ENCODE measurements at regions not wholly inside any gene's neighbourhood (a gene's known extent, or its start where the extent isn't known, plus 50 kb on each side); places are given as distances from the start of the nearest gene placed in this dataset.

DNA sequence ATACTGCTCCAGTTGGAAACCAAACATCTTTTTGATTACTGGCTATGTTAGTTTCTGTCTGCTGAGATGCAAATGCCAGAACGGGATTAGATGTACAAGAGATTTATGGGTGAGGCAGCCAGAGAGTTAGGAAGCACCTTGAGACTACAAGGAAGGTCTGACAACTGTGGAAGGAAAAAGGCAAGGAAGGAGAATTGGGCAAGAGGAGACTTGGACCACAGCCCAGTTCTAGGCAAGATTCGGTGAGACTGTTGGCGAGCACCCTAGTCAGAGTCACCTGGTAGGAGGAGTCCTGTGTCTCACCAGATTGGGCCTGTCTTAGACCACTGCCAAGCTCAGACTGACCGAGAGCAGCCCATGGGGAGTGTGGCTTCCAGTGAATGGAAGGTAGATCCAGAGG is 91.8 kb upstream of the F13A1 start:
- Histone ChIP-seq H3K9me3 (no peaks in the 10 kb centered on the region), H3K27me3 (no peaks in the 10 kb centered on the region), H3K4me3 (no peak overlapping the region), H3K27ac (no peak overlapping the region), H3K36me3 (no peaks in the 10 kb centered on the region), H3K4me1 (peaks cover 0 to 5% of the 10 kb centered on the region in 2 donors)
- intact Hi-C loops (cut with DNase I) = no loop called here
- TF ChIP-seq, protein P1, sequence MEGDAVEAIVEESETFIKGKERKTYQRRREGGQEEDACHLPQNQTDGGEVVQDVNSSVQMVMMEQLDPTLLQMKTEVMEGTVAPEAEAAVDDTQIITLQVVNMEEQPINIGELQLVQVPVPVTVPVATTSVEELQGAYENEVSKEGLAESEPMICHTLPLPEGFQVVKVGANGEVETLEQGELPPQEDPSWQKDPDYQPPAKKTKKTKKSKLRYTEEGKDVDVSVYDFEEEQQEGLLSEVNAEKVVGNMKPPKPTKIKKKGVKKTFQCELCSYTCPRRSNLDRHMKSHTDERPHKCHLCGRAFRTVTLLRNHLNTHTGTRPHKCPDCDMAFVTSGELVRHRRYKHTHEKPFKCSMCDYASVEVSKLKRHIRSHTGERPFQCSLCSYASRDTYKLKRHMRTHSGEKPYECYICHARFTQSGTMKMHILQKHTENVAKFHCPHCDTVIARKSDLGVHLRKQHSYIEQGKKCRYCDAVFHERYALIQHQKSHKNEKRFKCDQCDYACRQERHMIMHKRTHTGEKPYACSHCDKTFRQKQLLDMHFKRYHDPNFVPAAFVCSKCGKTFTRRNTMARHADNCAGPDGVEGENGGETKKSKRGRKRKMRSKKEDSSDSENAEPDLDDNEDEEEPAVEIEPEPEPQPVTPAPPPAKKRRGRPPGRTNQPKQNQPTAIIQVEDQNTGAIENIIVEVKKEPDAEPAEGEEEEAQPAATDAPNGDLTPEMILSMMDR (IDR thresholded peaks at IDR 0.05) = no peak
- ATAC-seq (no peak), DNase-seq (no peak)

DNA sequence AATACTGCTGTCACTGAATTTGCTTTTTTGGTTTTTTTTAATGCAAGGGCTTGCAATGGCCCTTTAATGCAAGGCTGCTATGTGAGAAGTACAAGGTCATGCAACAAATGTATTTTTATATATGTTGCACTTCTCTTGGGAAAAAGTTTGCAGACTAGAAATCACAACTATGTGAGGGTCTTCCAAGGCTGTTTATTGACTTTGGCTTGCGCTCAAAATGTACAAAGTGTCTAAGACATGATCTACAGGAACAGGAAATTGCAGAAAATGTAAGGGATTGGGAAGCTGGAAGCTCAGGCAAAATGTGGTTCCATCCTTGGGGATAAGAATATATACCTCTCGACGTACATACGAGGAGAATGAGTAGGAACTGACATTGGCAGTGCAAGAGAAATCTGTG is 92.2 kb upstream of the F13A1 start:
- H3K9me3 ChIP-seq = no peaks in the 10 kb centered on the region
- no peak overlapping the region for H3K4me3 ChIP-seq
- ATAC-seq (no peak), DNase-seq (no peak)
- H3K4me1 ChIP-seq = peaks cover 0 to 5% of the 10 kb centered on the region in 2 donors
- TF ChIP-seq, protein P1 (IDR thresholded peaks at IDR 0.05) = no peak
- no peaks in the 10 kb centered on the region for H3K27me3 ChIP-seq
- intact Hi-C loops (cut with DNase I) = no loop called here
- no peaks in the 10 kb centered on the region for H3K36me3 ChIP-seq
- H3K27ac ChIP-seq = no peak overlapping the region

DNA sequence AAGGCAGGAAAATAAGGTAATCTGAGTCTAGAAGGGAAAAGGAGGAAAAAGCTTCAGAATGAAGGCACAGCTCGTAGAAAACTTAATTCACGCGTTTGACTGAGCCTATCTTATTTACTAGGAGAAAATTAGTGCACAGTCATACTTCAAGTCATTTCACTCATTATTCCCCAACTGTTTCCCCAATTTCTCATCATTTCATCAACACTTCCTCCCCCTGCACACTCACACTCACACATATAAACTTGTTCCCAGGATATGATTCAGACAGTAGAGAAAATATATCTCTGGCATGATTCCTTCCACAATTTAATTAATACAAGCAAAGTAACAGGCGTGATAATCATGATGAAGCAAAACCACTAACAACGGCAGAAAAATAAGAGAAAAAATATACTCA is 94.5 kb upstream of the F13A1 start:
- no peaks in the 10 kb centered on the region for H3K27me3 ChIP-seq
- peaks cover 0 to 5% of the 10 kb centered on the region in 2 donors for H3K4me1 ChIP-seq
- H3K4me3 ChIP-seq = no peak overlapping the region
- DNase-seq = no peak
- no peak for ATAC-seq
- TF ChIP-seq, protein P1 (IDR thresholded peaks at IDR 0.05) = no peak
- no peaks in the 10 kb centered on the region for H3K36me3 ChIP-seq
- no peaks in the 10 kb centered on the region for H3K9me3 ChIP-seq
- no peak overlapping the region for H3K27ac ChIP-seq
- intact Hi-C loops (cut with DNase I) = no loop called here

DNA sequence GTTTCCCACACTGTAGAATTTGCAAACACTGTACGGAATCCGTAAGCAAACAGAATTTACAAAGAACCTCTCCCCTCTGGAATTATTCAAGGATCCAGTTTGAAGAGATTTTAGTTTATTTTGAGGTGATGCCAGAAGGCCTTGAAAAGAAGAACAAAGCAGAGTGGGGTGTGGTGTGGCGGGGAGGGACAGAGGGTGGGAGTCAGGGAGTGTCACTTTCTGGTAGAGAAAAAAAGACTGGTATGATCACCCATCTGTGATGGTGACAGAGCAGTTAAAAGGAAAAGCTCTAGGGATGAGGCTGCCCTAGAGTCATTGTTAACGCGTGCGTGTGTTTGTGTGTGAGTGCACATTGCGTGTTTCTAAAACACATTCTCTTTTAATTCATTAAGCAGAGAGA is 97.0 kb upstream of the F13A1 start:
- Histone ChIP-seq H3K27me3 (no peaks in the 10 kb centered on the region), H3K36me3 (no peaks in the 10 kb centered on the region), H3K27ac (no peak overlapping the region), H3K4me3 (no peak overlapping the region), H3K4me1 (peaks cover 0 to 5% of the 10 kb centered on the region in 2 donors), H3K9me3 (no peaks in the 10 kb centered on the region)
- ATAC-seq (no peak), DNase-seq (no peak)
- intact Hi-C loops (cut with DNase I) = no loop called here
- TF ChIP-seq, protein P1 (IDR thresholded peaks at IDR 0.05) = no peak

DNA sequence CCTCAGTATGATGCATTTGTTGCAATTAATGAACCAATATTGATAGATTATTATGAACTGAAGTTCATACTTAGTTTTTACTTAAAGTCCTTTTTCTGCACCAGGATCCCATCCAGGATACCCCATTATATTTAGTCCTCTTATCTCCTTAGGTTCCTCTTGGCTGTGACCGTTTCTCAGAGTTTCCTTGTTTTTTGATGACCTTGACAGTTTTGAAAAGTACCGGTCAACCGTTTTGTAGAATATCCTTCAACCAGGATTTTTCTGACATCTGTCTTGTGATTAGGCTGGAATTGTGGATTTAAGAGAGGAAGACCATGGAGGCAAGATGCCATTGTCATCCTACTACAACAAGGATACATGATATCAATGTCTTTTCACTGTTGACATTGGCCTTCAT is 98.0 kb upstream of the F13A1 start:
- Histone ChIP-seq H3K27me3 (no peaks in the 10 kb centered on the region), H3K4me1 (peaks cover 0 to 5% of the 10 kb centered on the region in 2 donors), H3K4me3 (no peak overlapping the region), H3K36me3 (no peaks in the 10 kb centered on the region), H3K9me3 (peaks cover 0 to 2% of the 10 kb centered on the region in 2 donors), H3K27ac (no peak overlapping the region)
- ATAC-seq (no peak), DNase-seq (no peak)
- TF ChIP-seq, protein P1 (IDR thresholded peaks at IDR 0.05) = no peak
- intact Hi-C loops (cut with DNase I) = no loop called here
